ENCODE measurements at regions not wholly inside any gene's neighbourhood (a gene's known extent, or its start where the extent isn't known, plus 50 kb on each side); places are given as distances from the start of the nearest gene placed in this dataset.

DNA sequence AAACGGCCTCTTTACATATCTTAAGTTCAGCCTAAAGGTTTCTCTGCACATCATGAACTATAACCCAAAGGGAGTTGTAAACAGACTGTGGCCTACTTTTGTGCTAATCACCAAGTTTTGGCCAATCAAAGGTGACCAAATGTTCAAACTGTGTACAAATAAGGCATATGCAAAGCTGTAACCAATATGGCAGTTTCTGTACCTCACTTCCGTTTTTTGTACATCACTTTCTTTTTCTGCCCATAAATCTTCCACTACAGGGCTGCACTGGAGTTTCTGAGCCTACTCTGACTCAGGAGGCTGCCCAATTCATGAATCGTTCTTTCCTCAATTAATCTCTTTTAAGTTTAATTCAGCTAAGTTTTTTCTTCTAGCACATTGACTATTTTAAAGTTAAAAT lies 318.7 kb downstream of the SLC7A11 start:
- ChIA-PET CTCF (no interaction called here), POLR2A (no interaction called here)
- H3K9me3 ChIP-seq (ENCODE audit: control insufficient read depth, insufficient read depth, low read length) = no peaks in the 10 kb centered on the region

GRCh38 chr4:137922721-137923120 lies 319.4 kb downstream of the SLC7A11 start:
- DNase-seq (ENCODE audit: low read depth, low spot score) = no peak
- TF ChIP-seq CTCF (IDR thresholded peaks at IDR 0.05; ENCODE audit: low read depth, low read length) = no peak
- no peaks in the 10 kb centered on the region for H3K9me3 ChIP-seq (ENCODE audit: control insufficient read depth, insufficient read depth, low read length)
- H3K27me3 ChIP-seq (ENCODE audit: control insufficient read depth, insufficient read depth, low read length) = no peaks in the 10 kb centered on the region
- CTCF ChIA-PET = no interaction called here
- POLR2A ChIA-PET = no interaction called here
- no peak overlapping the region for H3K4me3 ChIP-seq (ENCODE audit: low read depth, low read length)
- no peak overlapping the region for H3K27ac ChIP-seq (ENCODE audit: low read depth, low read length)

More for the DNA sequence above, 318.7 kb downstream of the SLC7A11 start:
- DNase-seq (ENCODE audit: low read depth, low spot score) = no peak
- Histone ChIP-seq H3K27me3 (ENCODE audit: control insufficient read depth, insufficient read depth, low read length) (no peaks in the 10 kb centered on the region), H3K27ac (ENCODE audit: low read depth, low read length) (no peak overlapping the region), H3K4me3 (ENCODE audit: low read depth, low read length) (no peak overlapping the region)
- no peak for TF ChIP-seq CTCF (IDR thresholded peaks at IDR 0.05; ENCODE audit: low read depth, low read length)

- no peak overlapping the region for H3K4me3 ChIP-seq (ENCODE audit: low read depth, low read length)
- no peak for TF ChIP-seq CTCF (IDR thresholded peaks at IDR 0.05; ENCODE audit: low read depth, low read length)
- ChIA-PET CTCF (no interaction called here), POLR2A (no interaction called here)
- H3K9me3 ChIP-seq (ENCODE audit: control insufficient read depth, insufficient read depth, low read length) = no peaks in the 10 kb centered on the region
- no peak overlapping the region for H3K27ac ChIP-seq (ENCODE audit: low read depth, low read length)
- no peaks in the 10 kb centered on the region for H3K27me3 ChIP-seq (ENCODE audit: control insufficient read depth, insufficient read depth, low read length)
- DNase-seq (ENCODE audit: low read depth, low spot score) = no peak
These were observed 332.4 kb downstream of the SLC7A11 start for GRCh38 chr4:137909529-137910309.

DNA sequence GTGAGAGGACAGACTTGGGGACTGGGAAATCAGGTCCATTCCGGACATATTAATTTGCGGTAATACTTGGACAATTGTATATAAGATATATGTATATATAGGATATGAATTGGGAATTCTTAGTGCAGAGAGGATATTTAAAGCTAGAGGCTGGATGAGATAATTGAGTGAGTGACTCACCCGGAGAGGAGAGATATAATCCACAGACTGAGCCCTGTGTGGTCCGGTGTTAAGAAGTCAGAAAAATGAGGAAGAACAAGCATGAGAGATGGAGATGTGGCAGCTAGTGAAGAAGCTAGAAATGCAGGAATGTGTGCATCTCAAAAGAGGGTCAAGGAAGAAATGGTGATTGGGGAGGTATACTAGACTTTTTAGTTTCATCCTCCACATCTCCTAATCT lies 336.2 kb downstream of the SLC7A11 start:
- no peak overlapping the region for H3K4me3 ChIP-seq (ENCODE audit: low read depth, low read length)
- ChIA-PET POLR2A (no interaction called here), CTCF (interaction anchor here (1.0 kb wide), 1 partner anchor 44 kb away, joined by 3 read pairs; no protein-coding TSS in a partner anchor)
- no peak overlapping the region for H3K27ac ChIP-seq (ENCODE audit: low read depth, low read length)
- H3K27me3 ChIP-seq (ENCODE audit: control insufficient read depth, insufficient read depth, low read length) = no peaks in the 10 kb centered on the region
- H3K9me3 ChIP-seq (ENCODE audit: control insufficient read depth, insufficient read depth, low read length) = no peaks in the 10 kb centered on the region
- no peak for DNase-seq (ENCODE audit: low read depth, low spot score)
- TF ChIP-seq CTCF (IDR thresholded peaks at IDR 0.05; ENCODE audit: low read depth, low read length) = no peak

DNA sequence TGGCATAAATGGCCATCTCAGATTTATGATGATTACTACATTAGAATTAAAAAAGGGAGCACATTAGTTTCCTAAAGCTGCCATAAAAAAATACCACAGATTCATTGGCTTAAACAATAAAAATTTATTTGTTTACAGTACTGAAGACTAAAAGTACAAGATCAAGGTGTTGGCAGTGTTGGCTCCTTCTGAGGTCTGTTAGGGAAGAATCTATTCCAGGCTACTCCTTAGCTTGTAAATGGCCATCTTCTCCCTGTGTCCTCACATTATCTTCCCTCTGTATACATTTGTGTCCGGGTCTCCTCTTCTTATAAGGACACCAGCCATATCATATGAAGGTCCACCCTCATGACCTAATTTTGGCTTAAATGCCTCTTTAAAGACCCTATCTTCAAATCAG lies 341.0 kb downstream of the SLC7A11 start:
- CTCF ChIA-PET = no interaction called here
- no peak overlapping the region for H3K27ac ChIP-seq (ENCODE audit: low read depth, low read length)
- H3K4me3 ChIP-seq (ENCODE audit: low read depth, low read length) = no peak overlapping the region
- POLR2A ChIA-PET = no interaction called here
- no peaks in the 10 kb centered on the region for H3K9me3 ChIP-seq (ENCODE audit: control insufficient read depth, insufficient read depth, low read length)
- DNase-seq (ENCODE audit: low read depth, low spot score) = no peak
- TF ChIP-seq CTCF (IDR thresholded peaks at IDR 0.05; ENCODE audit: low read depth, low read length) = no peak
- no peaks in the 10 kb centered on the region for H3K27me3 ChIP-seq (ENCODE audit: control insufficient read depth, insufficient read depth, low read length)
